OCI-LY3 (cell line): ENCODE measurements at regions not wholly inside any gene's neighbourhood (a gene's known extent, or its start where the extent isn't known, plus 50 kb on each side); places are given as distances from the start of the nearest gene placed in this dataset.

Experiments
- EZH2phosphoT487 ChIP-seq: fragments of 200-600 bp; shearing (Covaris generic); IDR thresholded peaks from 2 replicates; pipeline ENCODE4 v1.6.1; 2018; ENCODE audit warnings: antibody characterized with exemption, mixed run types, low read depth
- TF ChIP-seq, protein P1 (sequence below): fragments of 200-600, 300-600 bp; sonication (generic); IDR thresholded peaks from 2 replicates; pipeline ENCODE4 v1.5.1; 2014; ENCODE audit warnings: antibody characterized with exemption, low read length, low read depth

DNA sequence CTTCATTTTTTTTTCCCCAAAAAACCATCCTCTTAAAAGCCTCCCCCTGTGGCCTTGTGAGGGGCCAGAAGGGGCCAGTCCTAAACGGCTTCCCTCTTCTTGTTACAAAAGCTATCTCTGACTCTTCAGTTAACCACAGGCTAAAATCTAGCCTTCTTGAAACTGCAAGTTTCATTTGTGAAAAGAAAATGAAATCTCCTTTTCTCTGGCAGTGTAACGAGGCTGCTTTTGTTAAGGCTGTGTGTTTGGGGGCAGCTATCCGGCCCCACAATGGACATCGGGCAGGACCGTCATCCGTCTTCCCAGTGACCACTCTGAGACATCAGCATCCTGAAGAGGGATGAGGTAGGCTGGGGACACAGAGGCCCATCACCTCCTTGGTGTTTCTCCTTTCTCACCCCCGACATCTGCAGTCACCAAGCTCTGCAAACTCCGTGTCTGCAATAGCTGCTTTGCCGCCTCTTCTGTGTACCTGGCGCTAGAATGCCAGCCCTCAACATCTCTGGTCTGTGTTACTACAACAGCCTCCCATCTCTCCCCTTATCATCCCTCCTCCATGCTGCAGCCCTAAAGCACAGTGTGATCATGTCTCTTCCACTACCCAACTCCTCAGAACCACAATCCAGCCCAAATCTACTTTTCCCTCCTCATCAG is 94.0 kb downstream of the RCN1 start:
- TF ChIP-seq, protein P1, sequence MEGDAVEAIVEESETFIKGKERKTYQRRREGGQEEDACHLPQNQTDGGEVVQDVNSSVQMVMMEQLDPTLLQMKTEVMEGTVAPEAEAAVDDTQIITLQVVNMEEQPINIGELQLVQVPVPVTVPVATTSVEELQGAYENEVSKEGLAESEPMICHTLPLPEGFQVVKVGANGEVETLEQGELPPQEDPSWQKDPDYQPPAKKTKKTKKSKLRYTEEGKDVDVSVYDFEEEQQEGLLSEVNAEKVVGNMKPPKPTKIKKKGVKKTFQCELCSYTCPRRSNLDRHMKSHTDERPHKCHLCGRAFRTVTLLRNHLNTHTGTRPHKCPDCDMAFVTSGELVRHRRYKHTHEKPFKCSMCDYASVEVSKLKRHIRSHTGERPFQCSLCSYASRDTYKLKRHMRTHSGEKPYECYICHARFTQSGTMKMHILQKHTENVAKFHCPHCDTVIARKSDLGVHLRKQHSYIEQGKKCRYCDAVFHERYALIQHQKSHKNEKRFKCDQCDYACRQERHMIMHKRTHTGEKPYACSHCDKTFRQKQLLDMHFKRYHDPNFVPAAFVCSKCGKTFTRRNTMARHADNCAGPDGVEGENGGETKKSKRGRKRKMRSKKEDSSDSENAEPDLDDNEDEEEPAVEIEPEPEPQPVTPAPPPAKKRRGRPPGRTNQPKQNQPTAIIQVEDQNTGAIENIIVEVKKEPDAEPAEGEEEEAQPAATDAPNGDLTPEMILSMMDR: no peak
- TF ChIP-seq EZH2phosphoT487: no peak
